A549 (cell line): ENCODE measurements at regions not wholly inside any gene's neighbourhood (a gene's known extent, or its start where the extent isn't known, plus 50 kb on each side); places are given as distances from the start of the nearest gene placed in this dataset.

Source experiments
- CBX2 ChIP-seq: fragments of 200-600 bp; sonication (generic); IDR thresholded peaks from 2 replicates; pipeline ENCODE4 v1.6.1; 2016; ENCODE audit warnings: low read depth, mild to moderate bottlenecking, borderline replicate concordance
- EP300 ChIP-seq, 2 experiments: fragments of >200 bp; sonication (Bioruptor Twin); formaldehyde crosslinking; IDR thresholded peaks; 2 replicates in 1 of 2; 3 replicates in 1 of 2; pipeline ENCODE4 v1.6.1; 2016 to 2017
- HDAC2 ChIP-seq: fragments of 200-600 bp; sonication (generic); IDR thresholded peaks from 2 replicates; pipeline ENCODE4 v1.6.1; 2016
- NPAS2 ChIP-seq: fragments of 250-450 bp; sonication (Bioruptor Pico); IDR thresholded peaks from 2 replicates; pipeline ENCODE4 v1.8.0; 2022; ENCODE audit warnings: mild to moderate bottlenecking, moderate library complexity, borderline replicate concordance
- POLR2A ChIP-seq: IDR thresholded peaks from 2 replicates; pipeline ENCODE4 v1.6.1; 2012; ENCODE audit warnings: mild to moderate bottlenecking, low read length
- TF ChIP-seq, protein P1 (sequence below): fragments of >200 bp; sonication (Bioruptor Twin); formaldehyde crosslinking; IDR thresholded peaks from 3 replicates; pipeline ENCODE4 v1.5.1; 2016
- TF ChIP-seq, protein P2 (sequence below): IDR thresholded peaks from 2 replicates; pipeline ENCODE4 v1.6.1; 2012

DNA sequence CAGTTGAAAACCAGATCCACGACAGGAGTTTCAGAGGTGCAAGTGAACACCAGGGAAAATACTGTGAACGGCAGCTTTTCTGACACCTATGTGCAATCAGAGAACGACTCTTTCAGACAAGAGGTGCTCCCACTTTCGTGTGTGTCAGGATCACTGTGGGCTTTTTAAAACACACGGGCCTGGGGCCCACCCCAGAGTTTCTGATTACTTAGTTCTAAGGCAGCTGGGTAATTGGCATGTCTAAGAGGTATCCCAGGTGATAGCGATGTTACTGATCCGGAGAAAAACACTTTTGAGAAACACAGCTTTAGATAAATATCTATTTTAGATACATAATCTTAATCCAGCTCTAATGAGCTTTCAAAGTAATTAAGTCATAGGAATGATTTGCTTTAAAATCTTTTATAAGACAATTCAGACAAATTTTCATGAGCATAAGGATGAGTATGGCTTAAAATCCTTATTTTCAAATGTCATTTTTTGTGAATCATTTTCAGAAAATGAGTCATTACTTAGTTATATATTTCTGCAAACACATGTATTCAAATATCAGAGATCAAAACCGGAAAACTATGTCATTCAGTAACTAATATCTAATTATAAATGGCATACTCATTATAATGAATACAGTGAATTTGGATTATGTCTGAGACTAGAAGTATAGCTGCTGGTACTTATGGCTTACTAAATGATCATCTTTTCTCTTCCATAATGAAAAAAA, 217.9 kb upstream of the PSMD7 start:
- no peak for TF ChIP-seq POLR2A
- TF ChIP-seq, protein P1, sequence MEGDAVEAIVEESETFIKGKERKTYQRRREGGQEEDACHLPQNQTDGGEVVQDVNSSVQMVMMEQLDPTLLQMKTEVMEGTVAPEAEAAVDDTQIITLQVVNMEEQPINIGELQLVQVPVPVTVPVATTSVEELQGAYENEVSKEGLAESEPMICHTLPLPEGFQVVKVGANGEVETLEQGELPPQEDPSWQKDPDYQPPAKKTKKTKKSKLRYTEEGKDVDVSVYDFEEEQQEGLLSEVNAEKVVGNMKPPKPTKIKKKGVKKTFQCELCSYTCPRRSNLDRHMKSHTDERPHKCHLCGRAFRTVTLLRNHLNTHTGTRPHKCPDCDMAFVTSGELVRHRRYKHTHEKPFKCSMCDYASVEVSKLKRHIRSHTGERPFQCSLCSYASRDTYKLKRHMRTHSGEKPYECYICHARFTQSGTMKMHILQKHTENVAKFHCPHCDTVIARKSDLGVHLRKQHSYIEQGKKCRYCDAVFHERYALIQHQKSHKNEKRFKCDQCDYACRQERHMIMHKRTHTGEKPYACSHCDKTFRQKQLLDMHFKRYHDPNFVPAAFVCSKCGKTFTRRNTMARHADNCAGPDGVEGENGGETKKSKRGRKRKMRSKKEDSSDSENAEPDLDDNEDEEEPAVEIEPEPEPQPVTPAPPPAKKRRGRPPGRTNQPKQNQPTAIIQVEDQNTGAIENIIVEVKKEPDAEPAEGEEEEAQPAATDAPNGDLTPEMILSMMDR = no peak
- TF ChIP-seq NPAS2 = no peak
- TF ChIP-seq CBX2 = no peak
- no peak for TF ChIP-seq HDAC2
- no peak for TF ChIP-seq EP300 (IDR thresholded peaks at IDR 0.05)
- TF ChIP-seq, protein P2, sequence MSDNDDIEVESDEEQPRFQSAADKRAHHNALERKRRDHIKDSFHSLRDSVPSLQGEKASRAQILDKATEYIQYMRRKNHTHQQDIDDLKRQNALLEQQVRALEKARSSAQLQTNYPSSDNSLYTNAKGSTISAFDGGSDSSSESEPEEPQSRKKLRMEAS = no peak
